Pancreas (tissue), 10 donors: ENCODE measurements at regions not wholly inside any gene's neighbourhood (a gene's known extent, or its start where the extent isn't known, plus 50 kb on each side); places are given as distances from the start of the nearest gene placed in this dataset.

Experiments used
- ATAC-seq, 4 donors: fragments of 200-7000 bp; cut with Tn5 transposase; one replicate each; pipeline versions ENCODE4 v1.8.0 to v1.9.1; 2020; ENCODE audit warnings: mild to moderate bottlenecking in 4 of 4, moderate library complexity in 4 of 4
- DNase-seq, 6 donors: peaks; one replicate each; pipeline ENCODE4 v3.0.0-alpha.2; 2020
- FAIRE-seq: peaks from 2 replicates; lab custom pipeline; 2012; peaks lifted over from hg19 to GRCh38; lab: Jason Lieb, UNC
- H3K27ac ChIP-seq, 4 donors: fragments of 200-600 bp; sonication (generic); 1 replicate in 3 of 4; 2 replicates in 1 of 4; pipeline versions ENCODE4 v1.5.0 to v1.8.0; 2020
- H3K27me3 ChIP-seq, 4 donors: fragments of 200-600 bp; one replicate each; pipeline ENCODE4 v1.8.0; 2021
- H3K36me3 ChIP-seq, 3 donors: fragments of 200-600 bp; sonication (generic) in 1 of 3; one replicate each; pipeline versions ENCODE4 v1.5.0 to v1.8.0; 2020 to 2021
- H3K4me1 ChIP-seq, 3 donors: fragments of 200-600 bp; one replicate each; pipeline ENCODE4 v1.8.0; 2021
- H3K4me3 ChIP-seq, 4 donors: fragments of 200-600 bp; sonication (generic) in 2 of 4; one replicate each; pipeline versions ENCODE4 v1.5.0 to v1.8.0; 2020 to 2021
- H3K9me3 ChIP-seq, 4 donors: fragments of 200-600 bp; one replicate each; pipeline ENCODE4 v1.8.0; 2021
- WGBS, 2 donors: extraction: QIAGEN DNeasy Blood & Tissue Kit; methylation state at CpG; one replicate each; pipeline ENCODE4 v1.1.7; 2013; 5-methylcytosine and 5-hydroxymethylcytosine counted together
- intact Hi-C, 3 donors: fragments of 100-400 bp; cut with DNase I; formaldehyde crosslinking; loops; one replicate each; pipeline versions ENCODE4 v1.11.1 to v1.14.2; 2022
- TF ChIP-seq, protein P1 (sequence below), 4 donors: fragments of 200-600 bp; sonication (generic) in 3 of 4; IDR thresholded peaks; one replicate each; pipeline versions ENCODE4 v1.5.0 to v1.8.0; 2021; ENCODE audit warnings: antibody characterized with exemption in 4 of 4
- donor health status: healthy with polysubstance abuse.
- donor health status: DM: no; HTN: no; CAD: no; lungs with moderate emphysema.
- donor health status: DM: no; HTN: no; CAD: no.
- donor health status: control.
- donor health status: control.
- donor health status: Bipolar disorder and iron deficiency.
- donor health status: DM: yes; HTN: yes; CAD: no.
- donor health status: DM: no; HTN: no; CAD: no.
- donor health status: DM: no; HTN: no; CAD: no.
- donor health status: DM: yes; HTN: yes; CAD: no.

DNA sequence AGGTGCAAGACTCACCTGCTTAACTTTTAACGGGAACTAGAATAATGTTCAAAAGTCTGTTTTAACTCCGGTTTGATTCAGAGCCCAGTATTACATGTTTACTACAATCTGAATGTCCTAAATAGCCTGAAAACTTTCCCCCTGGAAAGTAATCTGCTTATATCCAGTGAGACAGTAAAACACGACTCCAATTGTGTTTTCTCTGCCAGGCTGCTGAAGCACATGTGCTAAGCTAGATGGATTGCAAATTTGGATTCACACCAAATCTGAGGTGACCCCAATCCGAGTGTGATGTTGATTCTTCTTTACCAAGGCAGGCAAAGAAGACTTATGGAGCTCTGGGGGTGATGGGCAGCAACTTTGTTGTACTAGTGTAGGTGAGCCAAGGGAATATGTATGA lies 158.7 kb upstream of the PDGFD start:
- TF ChIP-seq, protein P1, sequence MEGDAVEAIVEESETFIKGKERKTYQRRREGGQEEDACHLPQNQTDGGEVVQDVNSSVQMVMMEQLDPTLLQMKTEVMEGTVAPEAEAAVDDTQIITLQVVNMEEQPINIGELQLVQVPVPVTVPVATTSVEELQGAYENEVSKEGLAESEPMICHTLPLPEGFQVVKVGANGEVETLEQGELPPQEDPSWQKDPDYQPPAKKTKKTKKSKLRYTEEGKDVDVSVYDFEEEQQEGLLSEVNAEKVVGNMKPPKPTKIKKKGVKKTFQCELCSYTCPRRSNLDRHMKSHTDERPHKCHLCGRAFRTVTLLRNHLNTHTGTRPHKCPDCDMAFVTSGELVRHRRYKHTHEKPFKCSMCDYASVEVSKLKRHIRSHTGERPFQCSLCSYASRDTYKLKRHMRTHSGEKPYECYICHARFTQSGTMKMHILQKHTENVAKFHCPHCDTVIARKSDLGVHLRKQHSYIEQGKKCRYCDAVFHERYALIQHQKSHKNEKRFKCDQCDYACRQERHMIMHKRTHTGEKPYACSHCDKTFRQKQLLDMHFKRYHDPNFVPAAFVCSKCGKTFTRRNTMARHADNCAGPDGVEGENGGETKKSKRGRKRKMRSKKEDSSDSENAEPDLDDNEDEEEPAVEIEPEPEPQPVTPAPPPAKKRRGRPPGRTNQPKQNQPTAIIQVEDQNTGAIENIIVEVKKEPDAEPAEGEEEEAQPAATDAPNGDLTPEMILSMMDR (IDR thresholded peaks at IDR 0.05) = no peak
- Histone ChIP-seq H3K36me3 (no peaks in the 10 kb centered on the region), H3K27me3 (no peaks in the 10 kb centered on the region), H3K9me3 (no peaks in the 10 kb centered on the region), H3K27ac (no peak overlapping the region), H3K4me3 (no peak overlapping the region), H3K4me1 (no peaks in the 10 kb centered on the region)
- WGBS, 2 donors = 59 to 71% methylated on average over 4 of the region's 4 CpGs
- intact Hi-C loops = no loop called here
- ATAC-seq (no peak), DNase-seq (no peak), FAIRE-seq (no peak)

GRCh38 chr11:104320956-104321355 lies 157.0 kb upstream of the PDGFD start:
- no peak for ATAC-seq
- Histone ChIP-seq H3K4me1 (no peaks in the 10 kb centered on the region), H3K4me3 (no peak overlapping the region), H3K27me3 (no peaks in the 10 kb centered on the region), H3K36me3 (no peaks in the 10 kb centered on the region), H3K9me3 (no peaks in the 10 kb centered on the region), H3K27ac (no peak overlapping the region)
- 90 to 93% methylated on average over 1 of the region's 1 CpG for WGBS, 2 donors
- DNase-seq = no peak
- no peak for FAIRE-seq
- intact Hi-C loops = no loop called here
- TF ChIP-seq, protein P1 (IDR thresholded peaks at IDR 0.05) = no peak

- H3K36me3 ChIP-seq = no peaks in the 10 kb centered on the region
- ATAC-seq (no peak), DNase-seq (no peak), FAIRE-seq (no peak)
- H3K27ac ChIP-seq = no peak overlapping the region
- TF ChIP-seq, protein P1 (IDR thresholded peaks at IDR 0.05) = no peak
- no peak overlapping the region for H3K4me3 ChIP-seq
- intact Hi-C loops = no loop called here
- no peaks in the 10 kb centered on the region for H3K27me3 ChIP-seq
- H3K9me3 ChIP-seq = no peaks in the 10 kb centered on the region
- H3K4me1 ChIP-seq = no peaks in the 10 kb centered on the region
Observed at GRCh38 chr11:104320097-104320496, 156.2 kb upstream of the PDGFD start.

DNA sequence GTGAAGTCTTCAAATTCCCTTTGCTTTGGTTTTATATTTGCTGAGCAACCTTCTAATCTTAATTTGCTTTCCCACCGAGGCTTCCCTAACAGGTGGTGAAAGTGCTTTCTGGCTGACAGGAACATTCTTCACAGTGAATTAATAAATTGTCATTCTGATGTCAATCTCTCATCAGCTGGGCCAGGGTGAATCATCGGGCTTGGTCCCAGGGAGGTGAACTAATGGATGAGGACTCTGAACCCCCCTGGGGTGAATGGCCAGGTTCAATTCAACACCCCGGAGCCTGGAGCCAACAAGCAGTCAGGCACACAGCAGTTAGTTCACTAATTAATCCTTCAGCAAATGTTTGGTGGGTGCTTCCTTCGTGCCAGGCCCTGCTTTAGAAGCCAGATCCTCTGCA lies 155.4 kb upstream of the PDGFD start:
- intact Hi-C loops = no loop called here

GRCh38 chr11:104306862-104307474 lies 143.0 kb upstream of the PDGFD start:
- 90% methylated on average over 2 of the region's 2 CpGs for WGBS, 2 donors
- Histone ChIP-seq H3K27me3 (no peaks in the 10 kb centered on the region), H3K4me1 (no peaks in the 10 kb centered on the region), H3K9me3 (no peaks in the 10 kb centered on the region), H3K36me3 (no peaks in the 10 kb centered on the region), H3K27ac (no peak overlapping the region), H3K4me3 (no peak overlapping the region)
- TF ChIP-seq, protein P1 (IDR thresholded peaks at IDR 0.05) = no peak
- DNase-seq = no peak
- FAIRE-seq = no peak
- ATAC-seq = no peak
- intact Hi-C loops = no loop called here

More for the DNA sequence above, 155.4 kb upstream of the PDGFD start:
- TF ChIP-seq, protein P1 (IDR thresholded peaks at IDR 0.05) = no peak
- Histone ChIP-seq H3K4me3 (no peak overlapping the region), H3K9me3 (no peaks in the 10 kb centered on the region), H3K36me3 (no peaks in the 10 kb centered on the region), H3K4me1 (no peaks in the 10 kb centered on the region), H3K27me3 (no peaks in the 10 kb centered on the region), H3K27ac (no peak overlapping the region)
- FAIRE-seq (no peak), ATAC-seq (no peak), DNase-seq (no peak)
- WGBS, 2 donors = 58 to 67% methylated on average over 4 of the region's 4 CpGs
